22Rv1 (cell line): ENCODE measurements at regions not wholly inside any gene's neighbourhood (a gene's known extent, or its start where the extent isn't known, plus 50 kb on each side); places are given as distances from the start of the nearest gene placed in this dataset.

Source experiments
- H3K27ac ChIP-seq: fragments of 450-650 bp; 2 replicates; pipeline ENCODE4 v1.5.1; 2017
- ZFX ChIP-seq: fragments of 450-650 bp; IDR thresholded peaks from 2 replicates; pipeline ENCODE4 v1.6.1; 2017; ENCODE audit warnings: antibody characterized with exemption, borderline replicate concordance
- TF ChIP-seq, protein P1 (sequence below): fragments of 450-650 bp; IDR thresholded peaks from 2 replicates; pipeline ENCODE4 v1.5.1; 2017; ENCODE audit warnings: mild to moderate bottlenecking

DNA sequence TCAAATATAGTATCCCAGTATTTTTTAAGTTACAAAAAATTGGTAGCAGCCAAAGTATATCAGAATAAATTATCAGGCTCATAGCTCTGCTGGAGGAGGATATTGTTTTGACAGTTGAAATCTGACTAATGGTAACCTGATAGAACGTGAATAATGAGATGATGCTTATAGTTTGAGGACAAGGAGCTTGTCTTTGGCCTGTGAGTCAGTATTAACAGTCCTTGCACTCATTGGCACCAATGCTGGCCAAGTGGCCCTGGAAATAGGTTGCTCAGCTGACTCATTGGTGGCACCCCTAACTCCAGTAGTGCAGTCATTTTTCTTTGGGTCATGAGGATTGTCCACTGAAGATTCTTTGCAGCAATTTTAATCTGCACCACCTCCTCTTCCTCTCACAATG lies 203.3 kb upstream of the JADE1 start:
- no peak for TF ChIP-seq ZFX
- TF ChIP-seq, protein P1, sequence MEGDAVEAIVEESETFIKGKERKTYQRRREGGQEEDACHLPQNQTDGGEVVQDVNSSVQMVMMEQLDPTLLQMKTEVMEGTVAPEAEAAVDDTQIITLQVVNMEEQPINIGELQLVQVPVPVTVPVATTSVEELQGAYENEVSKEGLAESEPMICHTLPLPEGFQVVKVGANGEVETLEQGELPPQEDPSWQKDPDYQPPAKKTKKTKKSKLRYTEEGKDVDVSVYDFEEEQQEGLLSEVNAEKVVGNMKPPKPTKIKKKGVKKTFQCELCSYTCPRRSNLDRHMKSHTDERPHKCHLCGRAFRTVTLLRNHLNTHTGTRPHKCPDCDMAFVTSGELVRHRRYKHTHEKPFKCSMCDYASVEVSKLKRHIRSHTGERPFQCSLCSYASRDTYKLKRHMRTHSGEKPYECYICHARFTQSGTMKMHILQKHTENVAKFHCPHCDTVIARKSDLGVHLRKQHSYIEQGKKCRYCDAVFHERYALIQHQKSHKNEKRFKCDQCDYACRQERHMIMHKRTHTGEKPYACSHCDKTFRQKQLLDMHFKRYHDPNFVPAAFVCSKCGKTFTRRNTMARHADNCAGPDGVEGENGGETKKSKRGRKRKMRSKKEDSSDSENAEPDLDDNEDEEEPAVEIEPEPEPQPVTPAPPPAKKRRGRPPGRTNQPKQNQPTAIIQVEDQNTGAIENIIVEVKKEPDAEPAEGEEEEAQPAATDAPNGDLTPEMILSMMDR = no peak
- no peak overlapping the region for H3K27ac ChIP-seq

DNA sequence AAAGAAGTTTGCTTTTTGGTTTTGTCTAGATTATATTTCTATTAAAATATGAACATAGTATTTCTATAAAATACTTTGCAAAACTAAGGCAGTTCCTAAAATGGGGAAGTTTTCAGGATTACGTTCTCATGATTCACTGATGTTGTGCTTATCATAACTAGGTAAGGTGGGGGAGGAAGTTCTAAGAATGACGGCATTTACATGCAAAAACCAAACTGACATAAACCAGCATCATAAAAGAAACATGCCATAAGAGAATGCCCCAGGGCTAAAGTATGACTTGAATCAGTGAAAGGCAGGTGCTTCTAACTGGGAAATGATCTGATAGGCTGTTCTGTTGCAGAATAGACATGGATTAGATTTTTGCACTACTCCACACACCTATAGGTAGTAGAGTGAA lies 204.7 kb upstream of the JADE1 start:
- no peak for TF ChIP-seq ZFX
- TF ChIP-seq, protein P1 = no peak
- H3K27ac ChIP-seq = no peak overlapping the region

DNA sequence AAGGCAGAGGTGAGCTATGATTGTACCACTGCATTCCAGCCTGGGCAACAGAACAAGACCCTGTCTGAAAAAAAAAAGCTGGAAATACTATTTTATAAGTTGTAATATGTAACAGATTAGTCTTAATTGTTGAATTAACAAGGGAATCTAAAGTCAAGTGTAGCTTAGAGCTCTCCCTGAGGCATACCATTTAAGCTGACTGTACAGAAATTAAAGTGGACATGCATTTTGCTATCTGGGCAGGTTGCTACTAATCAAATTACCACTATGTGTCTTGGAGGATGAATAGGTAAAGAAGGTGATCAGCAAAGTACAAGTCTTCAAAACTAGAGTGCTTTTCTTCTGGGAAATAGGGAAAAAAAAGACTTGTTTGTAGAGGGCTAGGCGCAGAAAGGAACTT lies 205.3 kb upstream of the JADE1 start:
- H3K27ac ChIP-seq = no peak overlapping the region
- TF ChIP-seq, protein P1 = no peak
- no peak for TF ChIP-seq ZFX

DNA sequence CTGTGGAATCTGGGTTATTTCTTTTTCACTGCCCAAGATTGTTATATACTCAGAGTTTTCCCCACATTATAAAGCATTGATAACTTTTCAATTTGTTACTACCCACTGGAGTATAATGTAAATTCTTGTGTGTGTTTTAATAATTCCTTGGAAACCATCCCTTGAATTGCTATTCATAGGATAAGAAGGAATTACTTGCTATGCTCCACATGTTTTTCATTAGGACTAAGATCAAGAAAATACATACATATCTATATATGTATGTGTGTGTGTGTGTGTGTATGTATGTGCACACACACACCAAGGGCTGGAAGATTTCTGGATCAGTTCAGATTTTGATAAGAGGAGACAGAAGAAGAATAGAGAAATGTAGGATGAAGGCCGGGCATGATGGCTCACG lies 206.4 kb upstream of the JADE1 start:
- H3K27ac ChIP-seq = no peak overlapping the region
- TF ChIP-seq, protein P1 = no peak
- TF ChIP-seq ZFX = no peak

DNA sequence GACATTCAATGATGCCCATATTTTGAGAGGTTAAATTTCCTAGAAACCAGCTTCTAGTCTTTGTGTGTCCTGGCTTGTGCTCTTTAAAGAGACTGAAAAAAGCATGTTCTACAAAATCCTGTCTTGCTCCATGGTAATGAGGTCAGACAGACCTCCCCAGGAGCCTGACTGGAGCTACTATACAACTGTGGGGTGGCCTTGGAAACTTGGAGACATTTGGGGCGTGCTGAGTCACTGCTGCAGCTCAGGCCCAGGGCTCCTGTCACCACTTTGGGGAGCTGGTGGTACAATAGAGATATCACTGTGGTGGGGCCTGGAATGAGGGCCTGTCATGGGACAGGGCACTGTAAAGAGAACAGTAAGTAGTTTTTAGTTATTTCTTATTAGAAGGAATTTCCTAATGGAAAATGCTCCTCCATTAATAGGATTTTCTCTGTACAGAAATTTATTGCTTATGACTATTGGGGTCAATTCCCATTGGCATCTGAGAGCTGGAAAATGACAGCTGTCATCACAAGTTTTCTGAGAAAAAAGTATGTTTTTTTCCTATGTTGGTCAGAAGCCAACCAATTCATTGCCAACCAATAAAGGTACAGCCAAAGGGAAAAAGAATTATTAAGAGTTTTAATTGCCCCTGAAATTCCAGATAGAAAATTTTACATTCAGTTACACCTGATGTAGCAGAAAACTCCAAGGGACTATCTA lies 207.4 kb upstream of the JADE1 start:
- H3K27ac ChIP-seq = no peak overlapping the region
- TF ChIP-seq, protein P1 = no peak
- TF ChIP-seq ZFX = no peak

DNA sequence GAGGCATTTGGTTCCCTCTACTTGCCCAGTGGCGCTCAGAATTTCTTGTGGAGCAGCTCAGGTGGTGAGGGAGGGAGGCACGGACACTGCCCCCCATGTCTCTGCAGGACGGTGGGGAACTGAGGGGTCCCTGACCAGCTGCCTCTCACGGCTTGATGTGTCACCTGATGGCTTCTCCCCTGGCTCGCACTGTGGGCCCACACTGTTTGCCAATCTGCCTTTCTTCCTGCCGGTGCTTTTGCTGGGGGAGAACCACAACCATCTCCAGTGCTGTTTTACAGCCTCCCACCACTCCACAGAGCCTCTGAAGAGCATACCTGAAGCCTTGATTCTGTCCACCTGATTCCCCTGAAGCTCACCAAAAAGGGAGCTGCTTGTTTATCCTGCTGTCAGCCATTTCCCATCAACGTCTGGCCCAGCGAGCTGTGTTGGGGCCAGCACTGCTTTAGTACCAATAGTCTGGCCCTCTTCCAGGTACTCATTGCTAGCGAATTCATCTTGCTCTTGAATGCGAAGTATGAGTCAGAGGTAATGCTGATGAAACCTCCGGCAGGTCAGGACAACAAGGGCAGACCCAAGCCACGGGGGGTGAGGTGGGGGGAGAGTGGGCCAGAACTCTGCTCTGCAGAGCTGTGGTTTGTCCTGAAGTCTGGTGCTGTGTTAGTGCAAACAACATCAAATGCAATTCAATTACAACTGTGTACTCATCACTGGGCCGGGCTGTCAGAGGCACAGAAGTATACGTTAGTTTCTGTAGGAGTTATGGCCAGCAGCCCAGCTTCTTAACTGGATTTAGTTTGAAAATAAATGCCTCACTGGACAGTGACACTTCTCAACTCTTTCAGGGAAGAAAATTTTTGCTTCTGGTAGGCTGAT lies 208.3 kb upstream of the JADE1 start:
- H3K27ac ChIP-seq = no peak overlapping the region
- TF ChIP-seq ZFX = no peak
- TF ChIP-seq, protein P1 = no peak

DNA sequence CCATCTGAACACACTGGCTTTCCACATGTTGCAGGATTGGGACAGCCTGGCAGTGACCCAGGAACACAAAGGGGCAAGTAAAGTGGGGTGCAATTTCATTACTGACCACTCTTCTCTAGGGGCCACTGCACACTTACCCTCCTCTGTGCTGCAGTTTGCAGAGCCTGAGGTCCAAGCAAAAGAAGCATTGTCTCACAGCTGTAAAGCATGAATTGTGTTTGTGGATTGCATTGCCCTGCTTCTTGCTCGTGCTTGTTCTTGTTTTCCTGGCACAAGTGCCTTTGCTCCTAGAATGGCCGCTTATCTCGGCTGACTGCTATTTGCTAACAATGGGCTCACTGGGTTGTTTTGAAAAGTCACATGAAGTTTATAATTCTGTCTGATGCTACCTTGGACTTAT lies 209.1 kb upstream of the JADE1 start:
- TF ChIP-seq, protein P1 = no peak
- TF ChIP-seq ZFX = no peak
- H3K27ac ChIP-seq = no peak overlapping the region
